ENCODE measurements at regions not wholly inside any gene's neighbourhood (a gene's known extent, or its start where the extent isn't known, plus 50 kb on each side); places are given as distances from the start of the nearest gene placed in this dataset.
"Not testable (repeated sequence)": the region's sequence is repeated elsewhere in the genome, so short reads cannot be mapped to it uniquely, and the experiment has no call there.

DNA sequence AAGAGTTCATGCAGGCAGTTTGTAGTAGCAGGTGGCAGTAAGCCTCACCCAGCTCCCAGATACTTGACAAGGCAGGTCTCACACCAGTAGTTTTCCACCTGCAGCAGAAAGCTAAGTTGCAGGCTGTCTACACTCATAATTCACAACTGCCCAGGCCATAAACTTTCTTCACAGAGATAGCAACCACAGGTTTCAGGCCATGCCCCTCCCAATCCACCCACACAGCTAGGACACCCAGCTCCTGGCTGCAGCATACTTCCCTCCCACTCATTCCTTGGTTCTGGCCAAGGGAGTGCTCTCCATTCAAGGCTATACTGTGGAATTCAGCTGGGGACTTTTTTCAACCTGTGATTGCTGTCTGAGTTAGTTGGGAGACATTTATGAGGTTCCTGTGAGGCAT, 226.2 kb upstream of the VSTM2A start:
- not testable (repeated sequence) for TF ChIP-seq SMAD4, TEAD1 (CRISPR knock-in tag; IDR thresholded peaks at IDR 0.05)
- TF ChIP-seq, protein P1, sequence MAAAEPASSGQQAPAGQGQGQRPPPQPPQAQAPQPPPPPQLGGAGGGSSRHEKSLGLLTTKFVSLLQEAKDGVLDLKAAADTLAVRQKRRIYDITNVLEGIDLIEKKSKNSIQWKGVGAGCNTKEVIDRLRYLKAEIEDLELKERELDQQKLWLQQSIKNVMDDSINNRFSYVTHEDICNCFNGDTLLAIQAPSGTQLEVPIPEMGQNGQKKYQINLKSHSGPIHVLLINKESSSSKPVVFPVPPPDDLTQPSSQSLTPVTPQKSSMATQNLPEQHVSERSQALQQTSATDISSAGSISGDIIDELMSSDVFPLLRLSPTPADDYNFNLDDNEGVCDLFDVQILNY (CRISPR knock-in tag; IDR thresholded peaks at IDR 0.05): not testable (repeated sequence)
- TF ChIP-seq, protein P2, sequence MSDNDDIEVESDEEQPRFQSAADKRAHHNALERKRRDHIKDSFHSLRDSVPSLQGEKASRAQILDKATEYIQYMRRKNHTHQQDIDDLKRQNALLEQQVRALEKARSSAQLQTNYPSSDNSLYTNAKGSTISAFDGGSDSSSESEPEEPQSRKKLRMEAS (CRISPR knock-in tag; IDR thresholded peaks at IDR 0.05): not testable (repeated sequence)
- TF ChIP-seq, protein P3, sequence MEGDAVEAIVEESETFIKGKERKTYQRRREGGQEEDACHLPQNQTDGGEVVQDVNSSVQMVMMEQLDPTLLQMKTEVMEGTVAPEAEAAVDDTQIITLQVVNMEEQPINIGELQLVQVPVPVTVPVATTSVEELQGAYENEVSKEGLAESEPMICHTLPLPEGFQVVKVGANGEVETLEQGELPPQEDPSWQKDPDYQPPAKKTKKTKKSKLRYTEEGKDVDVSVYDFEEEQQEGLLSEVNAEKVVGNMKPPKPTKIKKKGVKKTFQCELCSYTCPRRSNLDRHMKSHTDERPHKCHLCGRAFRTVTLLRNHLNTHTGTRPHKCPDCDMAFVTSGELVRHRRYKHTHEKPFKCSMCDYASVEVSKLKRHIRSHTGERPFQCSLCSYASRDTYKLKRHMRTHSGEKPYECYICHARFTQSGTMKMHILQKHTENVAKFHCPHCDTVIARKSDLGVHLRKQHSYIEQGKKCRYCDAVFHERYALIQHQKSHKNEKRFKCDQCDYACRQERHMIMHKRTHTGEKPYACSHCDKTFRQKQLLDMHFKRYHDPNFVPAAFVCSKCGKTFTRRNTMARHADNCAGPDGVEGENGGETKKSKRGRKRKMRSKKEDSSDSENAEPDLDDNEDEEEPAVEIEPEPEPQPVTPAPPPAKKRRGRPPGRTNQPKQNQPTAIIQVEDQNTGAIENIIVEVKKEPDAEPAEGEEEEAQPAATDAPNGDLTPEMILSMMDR (IDR thresholded peaks at IDR 0.05): not testable (repeated sequence)
- TF ChIP-seq, protein P4, sequence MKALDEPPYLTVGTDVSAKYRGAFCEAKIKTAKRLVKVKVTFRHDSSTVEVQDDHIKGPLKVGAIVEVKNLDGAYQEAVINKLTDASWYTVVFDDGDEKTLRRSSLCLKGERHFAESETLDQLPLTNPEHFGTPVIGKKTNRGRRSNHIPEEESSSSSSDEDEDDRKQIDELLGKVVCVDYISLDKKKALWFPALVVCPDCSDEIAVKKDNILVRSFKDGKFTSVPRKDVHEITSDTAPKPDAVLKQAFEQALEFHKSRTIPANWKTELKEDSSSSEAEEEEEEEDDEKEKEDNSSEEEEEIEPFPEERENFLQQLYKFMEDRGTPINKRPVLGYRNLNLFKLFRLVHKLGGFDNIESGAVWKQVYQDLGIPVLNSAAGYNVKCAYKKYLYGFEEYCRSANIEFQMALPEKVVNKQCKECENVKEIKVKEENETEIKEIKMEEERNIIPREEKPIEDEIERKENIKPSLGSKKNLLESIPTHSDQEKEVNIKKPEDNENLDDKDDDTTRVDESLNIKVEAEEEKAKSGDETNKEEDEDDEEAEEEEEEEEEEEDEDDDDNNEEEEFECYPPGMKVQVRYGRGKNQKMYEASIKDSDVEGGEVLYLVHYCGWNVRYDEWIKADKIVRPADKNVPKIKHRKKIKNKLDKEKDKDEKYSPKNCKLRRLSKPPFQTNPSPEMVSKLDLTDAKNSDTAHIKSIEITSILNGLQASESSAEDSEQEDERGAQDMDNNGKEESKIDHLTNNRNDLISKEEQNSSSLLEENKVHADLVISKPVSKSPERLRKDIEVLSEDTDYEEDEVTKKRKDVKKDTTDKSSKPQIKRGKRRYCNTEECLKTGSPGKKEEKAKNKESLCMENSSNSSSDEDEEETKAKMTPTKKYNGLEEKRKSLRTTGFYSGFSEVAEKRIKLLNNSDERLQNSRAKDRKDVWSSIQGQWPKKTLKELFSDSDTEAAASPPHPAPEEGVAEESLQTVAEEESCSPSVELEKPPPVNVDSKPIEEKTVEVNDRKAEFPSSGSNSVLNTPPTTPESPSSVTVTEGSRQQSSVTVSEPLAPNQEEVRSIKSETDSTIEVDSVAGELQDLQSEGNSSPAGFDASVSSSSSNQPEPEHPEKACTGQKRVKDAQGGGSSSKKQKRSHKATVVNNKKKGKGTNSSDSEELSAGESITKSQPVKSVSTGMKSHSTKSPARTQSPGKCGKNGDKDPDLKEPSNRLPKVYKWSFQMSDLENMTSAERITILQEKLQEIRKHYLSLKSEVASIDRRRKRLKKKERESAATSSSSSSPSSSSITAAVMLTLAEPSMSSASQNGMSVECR (CRISPR knock-in tag; IDR thresholded peaks at IDR 0.05; ENCODE audit: borderline replicate concordance): not testable (repeated sequence)

Measured in WTC11 (cell line).